DOHH2 (cell line): ENCODE measurements at regions not wholly inside any gene's neighbourhood (a gene's known extent, or its start where the extent isn't known, plus 50 kb on each side); places are given as distances from the start of the nearest gene placed in this dataset.
"Not testable (repeated sequence)": the region's sequence is repeated elsewhere in the genome, so short reads cannot be mapped to it uniquely, and the experiment has no call there.

Source experiments
- H3F3A ChIP-seq: fragments of 200-600 bp; sonication (generic), shearing (Covaris generic); 2 replicates; pipeline ENCODE4 v1.6.0; 2016; ENCODE audit warnings: antibody characterized with exemption, mild to moderate bottlenecking; ENCODE audit not compliant: control insufficient read depth, insufficient read depth
- H3K27ac ChIP-seq: fragments of 200-600 bp; sonication (generic); 2 replicates; pipeline ENCODE4 v1.5.1; 2014; ENCODE audit warnings: low read depth, mild to moderate bottlenecking, low read length, moderate library complexity
- H3K27me3 ChIP-seq: fragments of 200-600 bp; sonication (generic); 2 replicates; pipeline ENCODE4 v1.6.1; 2014; ENCODE audit warnings: mild to moderate bottlenecking, low read length, mixed read lengths; ENCODE audit not compliant: control insufficient read depth
- H3K36me3 ChIP-seq: fragments of 200-600 bp; sonication (generic); 2 replicates; pipeline ENCODE4 v1.6.1; 2014; ENCODE audit warnings: mild to moderate bottlenecking, low read length, moderate library complexity, mixed read lengths; ENCODE audit not compliant: control insufficient read depth
- H3K4me1 ChIP-seq: fragments of 200-600 bp; sonication (generic); 2 replicates; pipeline ENCODE4 v1.6.1; 2014; ENCODE audit warnings: mild to moderate bottlenecking, low read length, mixed read lengths; ENCODE audit not compliant: control insufficient read depth
- H3K4me2 ChIP-seq: fragments of 200-600 bp; sonication (generic); 2 replicates; pipeline ENCODE4 v1.6.0; 2014; ENCODE audit warnings: mild to moderate bottlenecking, low read length, moderate library complexity
- H3K4me3 ChIP-seq: fragments of 200-600 bp; sonication (generic); 2 replicates; pipeline ENCODE4 v1.5.1; 2014; ENCODE audit warnings: mild to moderate bottlenecking, low read length, mixed read lengths
- H3K79me2 ChIP-seq: fragments of 200-600 bp; sonication (generic); 2 replicates; pipeline ENCODE4 v1.6.1; 2014; ENCODE audit warnings: mild to moderate bottlenecking, low read length, mixed read lengths; ENCODE audit not compliant: control insufficient read depth
- H3K9me2 ChIP-seq: fragments of 200-600 bp; sonication (generic); replicated peaks from 2 replicates; pipeline ENCODE4 v1.6.1; 2014; ENCODE audit warnings: mild to moderate bottlenecking, low read length, mixed read lengths; ENCODE audit not compliant: control insufficient read depth
- H3K9me3 ChIP-seq: fragments of 200-600 bp; sonication (generic); 2 replicates; pipeline ENCODE4 v1.6.1; 2014; ENCODE audit warnings: antibody characterized with exemption, low read length, mixed read lengths; ENCODE audit not compliant: control insufficient read depth, insufficient read depth
- H4K20me1 ChIP-seq: fragments of 200-600 bp; sonication (generic); 2 replicates; pipeline ENCODE4 v1.6.0; 2014; ENCODE audit warnings: low read depth, mild to moderate bottlenecking, antibody characterized with exemption, low read length, moderate library complexity; ENCODE audit not compliant: control insufficient read depth, insufficient read depth
- EZH2phosphoT487 ChIP-seq: fragments of 200-600 bp; sonication (generic); IDR thresholded peaks from 2 replicates; pipeline ENCODE4 v1.6.1; 2017; ENCODE audit warnings: borderline replicate concordance, mild to moderate bottlenecking, antibody characterized with exemption, low read length, moderate library complexity, mixed read lengths
- TF ChIP-seq, protein P1 (sequence below): fragments of 200-600 bp; sonication (generic); IDR thresholded peaks from one replicate; pipeline ENCODE4 v1.5.1; 2014; ENCODE audit warnings: antibody characterized with exemption, mild to moderate bottlenecking, low read depth, low read length; ENCODE audit not compliant: poor library complexity, severe bottlenecking

DNA sequence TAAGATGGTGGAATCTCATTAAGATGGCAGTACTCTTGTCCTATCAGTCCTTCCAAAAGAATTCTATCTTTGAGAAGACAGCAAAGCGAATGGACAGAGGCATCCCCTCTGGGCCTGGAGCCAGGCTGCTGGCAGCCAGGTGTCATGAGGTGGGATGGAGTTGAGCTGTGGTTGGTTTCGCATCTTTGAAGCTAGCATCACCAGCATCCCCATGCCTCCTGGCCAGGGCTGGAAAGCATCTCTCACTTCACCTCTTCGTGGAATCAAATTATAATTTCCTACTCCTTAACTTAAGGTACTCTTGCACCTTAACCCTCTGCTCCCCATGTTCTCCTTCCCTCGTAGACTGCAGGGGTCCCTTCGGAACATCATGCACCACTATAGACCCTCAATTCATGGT is 248.3 kb downstream of the GADD45G start:
- Histone ChIP-seq H4K20me1 (no peaks in the 10 kb centered on the region), H3K27ac (no peak overlapping the region), H3K4me3 (no peak overlapping the region), H3K4me1 (no peaks in the 10 kb centered on the region), H3K4me2 (no peak overlapping the region), H3K36me3 (no peaks in the 10 kb centered on the region), H3K9me2 (no peaks in the 10 kb centered on the region), H3K27me3 (no peaks in the 10 kb centered on the region; the same call in 1 of the 2 replicates), H3F3A (no peaks in the 10 kb centered on the region), H3K79me2 (no peaks in the 10 kb centered on the region), H3K9me3 (no peaks in the 10 kb centered on the region)
- no peak for TF ChIP-seq EZH2phosphoT487
- TF ChIP-seq, protein P1, sequence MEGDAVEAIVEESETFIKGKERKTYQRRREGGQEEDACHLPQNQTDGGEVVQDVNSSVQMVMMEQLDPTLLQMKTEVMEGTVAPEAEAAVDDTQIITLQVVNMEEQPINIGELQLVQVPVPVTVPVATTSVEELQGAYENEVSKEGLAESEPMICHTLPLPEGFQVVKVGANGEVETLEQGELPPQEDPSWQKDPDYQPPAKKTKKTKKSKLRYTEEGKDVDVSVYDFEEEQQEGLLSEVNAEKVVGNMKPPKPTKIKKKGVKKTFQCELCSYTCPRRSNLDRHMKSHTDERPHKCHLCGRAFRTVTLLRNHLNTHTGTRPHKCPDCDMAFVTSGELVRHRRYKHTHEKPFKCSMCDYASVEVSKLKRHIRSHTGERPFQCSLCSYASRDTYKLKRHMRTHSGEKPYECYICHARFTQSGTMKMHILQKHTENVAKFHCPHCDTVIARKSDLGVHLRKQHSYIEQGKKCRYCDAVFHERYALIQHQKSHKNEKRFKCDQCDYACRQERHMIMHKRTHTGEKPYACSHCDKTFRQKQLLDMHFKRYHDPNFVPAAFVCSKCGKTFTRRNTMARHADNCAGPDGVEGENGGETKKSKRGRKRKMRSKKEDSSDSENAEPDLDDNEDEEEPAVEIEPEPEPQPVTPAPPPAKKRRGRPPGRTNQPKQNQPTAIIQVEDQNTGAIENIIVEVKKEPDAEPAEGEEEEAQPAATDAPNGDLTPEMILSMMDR, result no peak

GRCh38 chr9:89853931-89854330 is 249.1 kb downstream of the GADD45G start:
- H3K9me2 ChIP-seq, result no peaks in the 10 kb centered on the region
- no peaks in the 10 kb centered on the region for H3K4me1 ChIP-seq
- TF ChIP-seq, protein P1, result no peak
- no peak for TF ChIP-seq EZH2phosphoT487
- no peaks in the 10 kb centered on the region; the same call in 1 of the 2 replicates for H3K27me3 ChIP-seq
- H4K20me1 ChIP-seq, result no peaks in the 10 kb centered on the region
- no peaks in the 10 kb centered on the region for H3K9me3 ChIP-seq
- no peaks in the 10 kb centered on the region for H3K36me3 ChIP-seq
- no peaks in the 10 kb centered on the region for H3F3A ChIP-seq
- no peak overlapping the region for H3K4me3 ChIP-seq
- no peaks in the 10 kb centered on the region for H3K79me2 ChIP-seq
- H3K4me2 ChIP-seq, result no peak overlapping the region
- H3K27ac ChIP-seq, result no peak overlapping the region

GRCh38 chr9:89854715-89855475 is 250.1 kb downstream of the GADD45G start:
- no peaks in the 10 kb centered on the region for H3K4me1 ChIP-seq
- H3K27ac ChIP-seq, result no peak overlapping the region
- no peaks in the 10 kb centered on the region for H3K27me3 ChIP-seq
- no peaks in the 10 kb centered on the region for H3F3A ChIP-seq
- TF ChIP-seq, protein P1, result no peak
- no peak for TF ChIP-seq EZH2phosphoT487
- H3K36me3 ChIP-seq, result no peaks in the 10 kb centered on the region
- no peak overlapping the region for H3K4me2 ChIP-seq
- no peaks in the 10 kb centered on the region for H3K9me3 ChIP-seq
- no peaks in the 10 kb centered on the region for H3K79me2 ChIP-seq
- H3K4me3 ChIP-seq, result no peak overlapping the region
- H3K9me2 ChIP-seq, result no peaks in the 10 kb centered on the region
- no peaks in the 10 kb centered on the region for H4K20me1 ChIP-seq

GRCh38 chr9:89856296-89856695 is 251.5 kb downstream of the GADD45G start:
- H3K9me3 ChIP-seq, H3K4me1 ChIP-seq, H3K9me2 ChIP-seq, H3K27ac ChIP-seq, H3K4me2 ChIP-seq, H3K36me3 ChIP-seq, H3F3A ChIP-seq, H4K20me1 ChIP-seq, H3K79me2 ChIP-seq, H3K27me3 ChIP-seq, H3K4me3 ChIP-seq: not testable (repeated sequence)

DNA sequence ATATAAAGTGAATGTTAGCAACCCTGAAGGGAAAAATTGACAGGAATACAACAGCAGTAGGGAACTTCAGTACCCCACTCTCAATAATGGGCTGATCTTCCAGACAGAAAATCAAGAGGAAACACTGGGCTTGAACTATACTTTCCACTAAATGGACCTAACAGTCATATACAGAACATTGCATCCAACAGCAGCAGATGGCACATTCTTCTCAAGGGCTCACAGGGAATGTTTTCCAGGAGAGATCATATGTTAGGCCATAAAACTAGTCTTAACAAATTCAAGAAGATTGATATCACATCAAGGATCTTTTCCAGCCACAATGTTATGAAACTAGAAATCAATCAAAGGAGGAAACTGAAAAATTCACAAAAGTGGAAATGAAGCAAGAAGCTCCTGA is 252.1 kb downstream of the GADD45G start:
- H3K27me3 ChIP-seq, H3K4me2 ChIP-seq, H3K4me3 ChIP-seq, H4K20me1 ChIP-seq, H3K27ac ChIP-seq, H3K9me3 ChIP-seq, H3K4me1 ChIP-seq, H3K9me2 ChIP-seq, H3K36me3 ChIP-seq, H3K79me2 ChIP-seq, H3F3A ChIP-seq: not testable (repeated sequence)

GRCh38 chr9:89859842-89860241 is 255.0 kb downstream of the GADD45G start:
- not testable (repeated sequence) for H3K27me3 ChIP-seq, H3F3A ChIP-seq, H3K27ac ChIP-seq, H3K9me3 ChIP-seq, H3K36me3 ChIP-seq, H3K4me1 ChIP-seq, H3K4me3 ChIP-seq, H3K9me2 ChIP-seq, H4K20me1 ChIP-seq, H3K79me2 ChIP-seq, H3K4me2 ChIP-seq
